GDM1 (cell line): ENCODE measurements at regions not wholly inside any gene's neighbourhood (a gene's known extent, or its start where the extent isn't known, plus 50 kb on each side); places are given as distances from the start of the nearest gene placed in this dataset.

Experiments used
- DNase-seq: peaks from one replicate; lab custom pipeline; 2025; lab: John Stamatoyannopoulos, UW

- DNase-seq = no peak
Observed at GRCh38 chr13:63209330-63210017, 1793.8 kb upstream of the PCDH20 start.

- no peak for DNase-seq
Observed at GRCh38 chr13:63208826-63209225, 1793.2 kb upstream of the PCDH20 start.

- no peak for DNase-seq
Observed at GRCh38 chr13:63206461-63206860, 1790.8 kb upstream of the PCDH20 start.

GRCh38 chr13:63201493-63201892 is 1785.8 kb upstream of the PCDH20 start:
- DNase-seq = no peak

GRCh38 chr13:63199508-63199907 is 1783.9 kb upstream of the PCDH20 start:
- no peak for DNase-seq

DNA sequence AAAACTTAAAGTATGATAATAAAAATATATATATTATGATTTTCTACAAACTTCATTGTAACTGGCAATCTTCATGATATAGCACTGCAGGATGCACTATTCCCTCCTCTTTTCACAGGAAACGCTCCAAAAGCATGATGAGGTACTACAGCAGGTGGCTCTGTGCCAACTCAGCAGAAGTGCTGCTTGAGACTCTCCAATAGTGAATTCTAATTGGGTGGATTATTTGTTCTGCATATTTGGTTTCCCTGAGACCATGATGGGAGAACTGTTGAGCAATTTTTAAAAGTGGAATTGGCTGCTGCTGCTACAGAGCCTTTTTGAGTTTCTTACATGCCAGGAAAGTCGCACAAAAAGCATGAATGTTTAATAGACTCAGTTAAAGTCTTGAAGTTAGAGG is 1782.4 kb upstream of the PCDH20 start:
- DNase-seq = no peak

DNA sequence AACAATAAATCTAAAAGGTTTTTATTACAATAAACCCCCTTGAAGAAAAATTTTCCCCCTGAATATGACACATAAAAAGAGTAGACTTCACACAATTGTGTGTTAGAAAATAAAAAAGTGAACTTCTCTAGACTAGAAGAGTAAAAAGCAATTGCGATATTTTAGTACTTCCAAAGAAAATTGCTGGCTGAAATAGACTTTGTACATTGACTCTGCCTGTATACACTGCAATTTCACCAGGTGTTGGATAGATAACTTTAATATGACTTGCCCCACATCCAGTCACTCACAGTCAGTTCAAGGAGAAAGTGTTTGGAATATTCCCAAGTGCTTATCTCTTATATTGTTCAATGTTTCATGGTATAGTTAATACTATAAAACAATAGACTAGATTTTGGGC is 1780.1 kb upstream of the PCDH20 start:
- no peak for DNase-seq

- no peak for DNase-seq
Observed at GRCh38 chr13:63190742-63191141, 1775.1 kb upstream of the PCDH20 start.

DNA sequence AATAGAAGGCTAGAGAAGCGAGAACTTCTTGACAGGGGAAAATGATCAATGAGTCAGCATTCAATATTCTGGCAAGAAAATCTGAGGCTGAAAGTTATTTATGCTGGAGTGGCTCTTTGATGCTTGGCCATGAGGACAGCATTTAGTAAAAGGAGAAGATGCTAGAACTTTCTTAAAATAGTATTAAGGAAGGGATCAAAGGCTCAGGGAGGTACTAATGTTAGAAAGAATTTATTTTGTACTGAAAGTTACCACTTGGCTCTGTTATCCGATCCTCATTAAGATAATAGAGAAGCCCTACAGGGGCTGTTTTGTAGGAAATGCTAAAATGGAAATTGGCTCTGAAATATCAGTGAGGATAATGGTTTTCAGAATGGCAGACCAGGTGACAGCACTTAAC is 1774.6 kb upstream of the PCDH20 start:
- DNase-seq = no peak

- DNase-seq = no peak
Observed at GRCh38 chr13:63189712-63190111, 1774.1 kb upstream of the PCDH20 start.

GRCh38 chr13:63184693-63185092 is 1769.0 kb upstream of the PCDH20 start:
- no peak for DNase-seq

DNA sequence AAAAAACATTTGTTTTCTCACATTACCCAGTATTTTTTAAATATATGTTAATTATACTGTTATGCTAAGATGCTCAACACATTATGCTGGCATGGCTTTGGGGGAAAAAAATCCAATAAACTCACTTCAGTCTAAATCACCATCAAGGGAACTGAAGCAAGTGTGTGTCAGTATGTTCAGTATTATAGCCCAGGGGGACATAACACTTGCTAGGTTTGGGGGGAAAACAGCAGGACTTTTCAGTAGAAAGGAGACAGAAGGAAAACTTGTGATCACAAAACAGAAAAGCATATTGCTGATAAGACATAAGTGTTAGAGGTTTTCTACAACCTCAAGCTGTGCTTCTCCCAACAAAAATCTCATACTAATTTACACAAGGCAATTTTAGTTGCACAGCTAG is 1759.9 kb upstream of the PCDH20 start:
- no peak for DNase-seq

GRCh38 chr13:63167699-63168337 is 1752.2 kb upstream of the PCDH20 start:
- no peak for DNase-seq

- DNase-seq = no peak
Observed at GRCh38 chr13:63166345-63166744, 1750.7 kb upstream of the PCDH20 start.

DNA sequence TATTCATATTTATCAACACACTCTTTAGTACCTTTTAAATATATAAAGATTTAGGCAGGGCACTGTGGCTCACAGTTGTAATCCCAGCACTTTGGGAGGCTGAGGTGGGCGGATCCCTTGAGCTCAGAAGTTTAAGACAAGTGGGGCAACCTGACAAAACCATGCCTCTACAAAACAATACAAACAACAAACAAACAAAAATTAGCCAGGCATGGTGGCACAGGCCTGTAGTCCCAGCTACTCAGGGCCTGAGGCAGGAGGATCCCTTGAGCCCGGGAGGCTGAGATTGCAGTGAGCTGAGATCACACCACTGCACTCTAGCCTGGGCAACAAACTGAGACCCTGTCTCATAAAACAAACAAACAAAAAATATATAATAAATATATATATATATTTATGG is 1748.3 kb upstream of the PCDH20 start:
- DNase-seq = no peak

DNA sequence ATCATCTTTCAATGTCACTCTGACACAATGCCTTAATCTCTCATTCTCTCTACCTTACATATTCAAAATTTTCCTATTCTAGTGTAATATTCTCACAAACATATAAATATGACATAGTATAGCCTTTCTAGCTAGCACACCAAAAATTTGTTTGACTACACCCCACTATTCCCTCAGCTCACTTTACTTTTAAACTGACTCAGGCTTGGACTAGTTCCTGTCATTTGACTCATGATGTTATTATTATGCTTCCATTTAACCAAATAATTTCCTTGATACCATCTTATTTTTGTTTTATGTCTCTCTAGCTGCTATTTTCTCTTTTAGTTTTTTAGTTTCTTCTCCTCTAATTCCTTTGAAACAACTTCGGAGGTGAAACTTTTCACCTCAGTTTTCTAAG is 1745.6 kb upstream of the PCDH20 start:
- DNase-seq = no peak

DNA sequence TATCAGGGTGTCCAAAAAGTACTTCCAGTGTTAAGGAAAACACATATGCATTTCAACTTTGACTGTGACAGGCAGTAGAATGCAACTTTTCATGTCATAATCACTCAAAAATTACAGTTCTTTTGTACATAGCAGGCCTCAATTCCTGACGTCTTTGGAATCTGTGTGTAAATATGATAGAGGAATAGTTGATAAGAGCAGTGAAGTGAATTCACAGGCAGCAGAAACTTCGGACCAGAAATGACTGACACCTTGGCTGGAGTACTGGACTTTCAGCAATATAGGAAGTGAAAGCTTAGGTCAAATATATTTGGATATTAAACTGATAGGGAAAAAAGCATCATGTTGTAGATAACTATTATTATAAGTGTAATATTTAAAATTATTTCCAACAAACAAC is 1741.2 kb upstream of the PCDH20 start:
- DNase-seq = no peak

GRCh38 chr13:63149375-63149774 is 1733.7 kb upstream of the PCDH20 start:
- no peak for DNase-seq

DNA sequence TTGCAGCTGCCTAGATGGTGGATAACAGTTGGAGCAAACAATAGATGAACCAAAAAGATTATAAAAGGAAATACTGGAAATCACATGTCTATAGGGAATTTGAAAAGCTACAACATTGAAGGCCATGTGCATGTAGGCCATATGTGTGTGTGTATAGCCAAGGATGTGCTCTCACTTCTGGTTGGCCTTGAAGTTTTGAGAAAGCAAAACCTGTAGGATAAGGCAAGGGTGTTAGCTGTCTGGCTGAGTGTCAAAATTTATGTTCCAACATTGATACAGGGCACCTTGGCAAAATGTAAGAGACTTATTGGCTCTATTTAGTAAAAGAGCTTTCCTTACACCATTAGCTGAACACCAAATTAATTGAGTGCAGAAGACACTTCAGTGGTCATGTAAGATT is 1723.6 kb upstream of the PCDH20 start:
- no peak for DNase-seq

- no peak for DNase-seq
Observed at GRCh38 chr13:63129995-63130394, 1714.3 kb upstream of the PCDH20 start.

GRCh38 chr13:63128716-63129115 is 1713.1 kb upstream of the PCDH20 start:
- DNase-seq = no peak

GRCh38 chr13:63124863-63125262 is 1709.2 kb upstream of the PCDH20 start:
- DNase-seq = no peak

- DNase-seq = no peak
Observed at GRCh38 chr13:63120883-63121282, 1705.2 kb upstream of the PCDH20 start.

- no peak for DNase-seq
Observed at GRCh38 chr13:63117710-63118109, 1702.1 kb upstream of the PCDH20 start.
